HCT116 (cell line): ENCODE measurements at regions not wholly inside any gene's neighbourhood (a gene's known extent, or its start where the extent isn't known, plus 50 kb on each side); places are given as distances from the start of the nearest gene placed in this dataset.

ENCODE experiments used
- JUND ChIP-seq: IDR thresholded peaks from 2 replicates; pipeline ENCODE4 v1.6.1; 2012
- POLR2A ChIP-seq: IDR thresholded peaks from 2 replicates; pipeline ENCODE4 v1.7.0; 2011; ENCODE audit warnings: borderline replicate concordance; ENCODE audit not compliant: insufficient read depth, insufficient read length; ENCODE audit errors: extremely low read depth

DNA sequence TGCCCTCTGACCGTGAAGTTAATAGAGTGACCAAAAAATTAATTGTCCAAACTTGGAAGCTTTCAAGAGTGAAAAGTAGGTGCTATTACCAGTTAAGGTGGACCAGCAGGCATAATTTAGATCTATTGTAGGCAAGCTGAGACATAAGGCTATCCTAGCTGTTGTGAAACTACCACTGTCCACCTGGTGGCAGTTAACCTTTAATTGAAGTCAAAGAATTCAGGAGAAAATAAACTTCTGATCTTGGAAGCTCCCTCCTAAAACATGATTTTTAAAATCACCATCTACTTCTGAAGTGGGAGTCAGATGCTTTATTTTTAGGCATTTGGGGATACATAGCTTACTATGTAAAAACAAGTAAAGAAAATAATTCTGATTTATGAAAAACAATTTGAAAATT is 636.3 kb upstream of the HTR2C start:
- TF ChIP-seq POLR2A (no peak), JUND (no peak)
